H1 (cell line): ENCODE measurements at regions not wholly inside any gene's neighbourhood (a gene's known extent, or its start where the extent isn't known, plus 50 kb on each side); places are given as distances from the start of the nearest gene placed in this dataset.

ENCODE experiments used
- BCL11A ChIP-seq, 2 experiments: IDR thresholded peaks; one replicate each; pipeline ENCODE4 v1.6.1; 2011; ENCODE audit warnings: low read depth in 2 of 2, low read length in 2 of 2, mild to moderate bottlenecking in 2 of 2
- CREB1 ChIP-seq: IDR thresholded peaks from 2 replicates; pipeline ENCODE4 v1.6.1; 2012; ENCODE audit warnings: inconsistent platforms
- EP300 ChIP-seq, 2 experiments: IDR thresholded peaks; 1 replicate in 1 of 2; 2 replicates in 1 of 2; pipeline ENCODE4 v1.6.1; 2011 to 2012; ENCODE audit warnings: low read depth in 2 of 2, low read length in 2 of 2, mild to moderate bottlenecking in 2 of 2, borderline replicate concordance in 1 of 2, inconsistent platforms in 1 of 2, moderate library complexity in 1 of 2
- FOSL1 ChIP-seq: IDR thresholded peaks from 2 replicates; pipeline ENCODE4 v1.6.1; 2011; ENCODE audit warnings: mild to moderate bottlenecking, low read depth, low read length, moderate library complexity; ENCODE audit not compliant: insufficient read depth
- GTF2F1 ChIP-seq: IDR thresholded peaks from 2 replicates; pipeline ENCODE4 v1.6.1; 2012; ENCODE audit warnings: low read depth, low read length, improper control_type of control experiment, borderline replicate concordance
- JUND ChIP-seq: IDR thresholded peaks from 2 replicates; pipeline ENCODE4 v1.6.1; 2011; ENCODE audit warnings: mild to moderate bottlenecking, improper control_type of control experiment, low read length
- KDM5A ChIP-seq: fragments of 200-600 bp; IDR thresholded peaks from 2 replicates; pipeline ENCODE4 v1.7.1; 2012; ENCODE audit warnings: mild to moderate bottlenecking, low read length, inconsistent platforms, mixed read lengths
- POLR2A ChIP-seq, 2 experiments: IDR thresholded peaks; 1 replicate in 1 of 2; 2 replicates in 1 of 2; pipeline ENCODE4 v1.6.1; 2011; ENCODE audit warnings: low read depth in 2 of 2, low read length in 2 of 2, mild to moderate bottlenecking in 2 of 2; ENCODE audit errors: control extremely low read depth in 1 of 2
- POU5F1 ChIP-seq: IDR thresholded peaks from 2 replicates; pipeline ENCODE4 v1.6.1; 2011; ENCODE audit warnings: low read depth, mild to moderate bottlenecking, low read length, moderate library complexity
- TF ChIP-seq, protein P1 (sequence below): IDR thresholded peaks from 2 replicates; pipeline ENCODE4 v1.6.1; 2012; ENCODE audit warnings: inconsistent platforms
- TF ChIP-seq, protein P2 (sequence below): IDR thresholded peaks from 2 replicates; pipeline ENCODE4 v1.6.1; 2011; ENCODE audit warnings: low read length, improper control_type of control experiment

GRCh38 chr7:25732766-25733217 is 419.2 kb upstream of the NFE2L3 start (continued):
- TF ChIP-seq BCL11A (IDR thresholded peaks at IDR 0.05; ENCODE audit: low read depth in 2 of 2, low read length in 2 of 2) (peak in 1 of 2 experiments; percentile 9), KDM5A (no peak), GTF2F1 (no peak), FOSL1 (no peak), POU5F1 (peak; percentile 97), CREB1 (0 out of 2 replicates have a peak, but pooled peaks have one; percentile 20), EP300 (IDR thresholded peaks at IDR 0.05; ENCODE audit: borderline replicate concordance in 1 of 2, low read depth in 2 of 2, low read length in 2 of 2) (peak in 1 of 2 experiments; percentile 54; a peak in 1 of 3 replicates), JUND (no peak), POLR2A (IDR thresholded peaks at IDR 0.05; ENCODE audit: control extremely low read depth in 1 of 2, low read depth in 2 of 2, low read length in 2 of 2) (no peak)
- TF ChIP-seq, protein P1, sequence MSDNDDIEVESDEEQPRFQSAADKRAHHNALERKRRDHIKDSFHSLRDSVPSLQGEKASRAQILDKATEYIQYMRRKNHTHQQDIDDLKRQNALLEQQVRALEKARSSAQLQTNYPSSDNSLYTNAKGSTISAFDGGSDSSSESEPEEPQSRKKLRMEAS = peak; percentile 87
- TF ChIP-seq, protein P2, sequence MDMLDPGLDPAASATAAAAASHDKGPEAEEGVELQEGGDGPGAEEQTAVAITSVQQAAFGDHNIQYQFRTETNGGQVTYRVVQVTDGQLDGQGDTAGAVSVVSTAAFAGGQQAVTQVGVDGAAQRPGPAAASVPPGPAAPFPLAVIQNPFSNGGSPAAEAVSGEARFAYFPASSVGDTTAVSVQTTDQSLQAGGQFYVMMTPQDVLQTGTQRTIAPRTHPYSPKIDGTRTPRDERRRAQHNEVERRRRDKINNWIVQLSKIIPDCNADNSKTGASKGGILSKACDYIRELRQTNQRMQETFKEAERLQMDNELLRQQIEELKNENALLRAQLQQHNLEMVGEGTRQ = no peak
- TF ChIP-seq, all 59 proteins: peak for 11
